Naive thymus-derived CD4-positive, alpha-beta T cell (primary cell): ENCODE measurements at regions not wholly inside any gene's neighbourhood (a gene's known extent, or its start where the extent isn't known, plus 50 kb on each side); places are given as distances from the start of the nearest gene placed in this dataset.
"Not testable (repeated sequence)": the region's sequence is repeated elsewhere in the genome, so short reads cannot be mapped to it uniquely, and the experiment has no call there.

ENCODE experiments used
- ATAC-seq: fragments of 150-1000 bp; cut with Tn5 transposase; 2 replicates; pipeline ENCODE4 v1.10.0; 2021; ENCODE audit warnings: mild to moderate bottlenecking, moderate library complexity
- CTCF ChIA-PET: fragments of 350-600 bp; sonication (Branson Sonifier 250); formaldehyde crosslinking; loops from one replicate; lab custom pipeline; 2021; ENCODE audit warnings: antibody characterized with exemption; lab: Charles Lee
- POLR2A ChIA-PET: fragments of 350-600 bp; sonication (Branson Sonifier 250); formaldehyde crosslinking; loops from one replicate; lab custom pipeline; 2021; ENCODE audit warnings: antibody characterized with exemption, inconsistent platforms; lab: Charles Lee
- DNase-seq, 9 donors: peaks; one replicate each; pipeline versions ENCODE4 v3.0.0 to v3.0.0-alpha.2; 2020 to 2022; ENCODE audit warnings: mixed read lengths in 1 of 9
- H3K27ac ChIP-seq: one replicate; pipeline ENCODE4 v1.7.0; 2013; ENCODE audit warnings: mild to moderate bottlenecking, low read depth, low read length, moderate library complexity
- H3K27me3 ChIP-seq, 2 donors: one replicate each; pipeline ENCODE4 v1.7.0; 2013; ENCODE audit warnings: low read length in 2 of 2, mild to moderate bottlenecking in 2 of 2, moderate library complexity in 2 of 2; ENCODE audit not compliant: control insufficient read depth in 2 of 2, insufficient read depth in 2 of 2
- H3K36me3 ChIP-seq, 3 experiments: 1 replicate in 2 of 3; 2 replicates in 1 of 3; pipeline ENCODE4 v1.7.0; 2013; ENCODE audit warnings: low read length in 3 of 3, mild to moderate bottlenecking in 3 of 3, moderate library complexity in 1 of 3; ENCODE audit not compliant: insufficient read depth in 3 of 3, control insufficient read depth in 2 of 3
- H3K4me1 ChIP-seq, 2 donors: one replicate each; pipeline ENCODE4 v1.7.0; 2013; ENCODE audit warnings: low read length in 2 of 2, mild to moderate bottlenecking in 2 of 2, moderate library complexity in 1 of 2; ENCODE audit not compliant: control insufficient read depth in 2 of 2, insufficient read depth in 2 of 2
- H3K4me3 ChIP-seq: 2 replicates; pipeline ENCODE4 v1.7.0; 2013; ENCODE audit warnings: mild to moderate bottlenecking, low read length
- H3K9me3 ChIP-seq, 3 experiments: 1 replicate in 2 of 3; 2 replicates in 1 of 3; pipeline ENCODE4 v1.7.0; 2013; ENCODE audit warnings: low read length in 3 of 3; ENCODE audit not compliant: control insufficient read depth in 2 of 3
- H3K27ac Mint-ChIP-seq, 9 donors: one replicate each; pipeline ENCODE4 v1.8.0; 2020 to 2022; ENCODE audit warnings: mixed read lengths in 9 of 9, mild to moderate bottlenecking in 8 of 9, moderate library complexity in 5 of 9, inconsistent platforms in 2 of 9
- H3K27me3 Mint-ChIP-seq, 5 donors: one replicate each; pipeline ENCODE4 v1.8.0; 2021 to 2022; ENCODE audit warnings: mixed read lengths in 5 of 5, mild to moderate bottlenecking in 1 of 5
- H3K36me3 Mint-ChIP-seq, 5 donors: one replicate each; pipeline ENCODE4 v1.8.0; 2020 to 2022; ENCODE audit warnings: mixed read lengths in 5 of 5, mild to moderate bottlenecking in 3 of 5, inconsistent platforms in 1 of 5
- H3K4me1 Mint-ChIP-seq, 7 donors: one replicate each; pipeline ENCODE4 v1.8.0; 2020 to 2022; ENCODE audit warnings: mixed read lengths in 7 of 7, mild to moderate bottlenecking in 3 of 7, inconsistent platforms in 1 of 7
- H3K4me3 Mint-ChIP-seq, 10 donors: one replicate each; pipeline ENCODE4 v1.8.0; 2020 to 2022; ENCODE audit warnings: mild to moderate bottlenecking in 10 of 10, mixed read lengths in 10 of 10, moderate library complexity in 6 of 10, inconsistent platforms in 2 of 10
- H3K9me3 Mint-ChIP-seq, 11 donors: one replicate each; pipeline ENCODE4 v1.8.0; 2020 to 2022; ENCODE audit warnings: mixed read lengths in 11 of 11, mild to moderate bottlenecking in 4 of 11, inconsistent platforms in 1 of 11, moderate library complexity in 1 of 11
- intact Hi-C, 2 donors: fragments of 100-400 bp; cut with micrococcal nuclease; formaldehyde crosslinking; loops; one replicate each; pipeline ENCODE4 v1.15.1; 2023

- peak overlapping the region in 1 of 9 donors; percentile 6 for H3K27ac Mint-ChIP-seq
Measured at GRCh38 chr2:37571587-37572136, 99.8 kb downstream of the CDC42EP3 start.

GRCh38 chr2:37573451-37574388, 97.7 kb downstream of the CDC42EP3 start:
- ATAC-seq (no peak), DNase-seq (no peak)
- CTCF ChIA-PET: no interaction called here
- H3K27ac ChIP-seq: no peak overlapping the region
- peaks cover 0 to 11% (median 5%) of the 10 kb centered on the region in 5 donors for H3K36me3 Mint-ChIP-seq
- peaks cover 0 to 5% of the 10 kb centered on the region in 2 donors for H3K4me1 ChIP-seq
- H3K9me3 ChIP-seq: no peaks in the 10 kb centered on the region
- no peak overlapping the region for H3K27ac Mint-ChIP-seq
- POLR2A ChIA-PET: interaction anchor here (0.6 kb wide), 1 partner anchor 279 kb away, joined by 3 read pairs; no protein-coding TSS in a partner anchor
- intact Hi-C loops: no loop called here
- no peak overlapping the region for H3K4me3 ChIP-seq
- no peaks in the 10 kb centered on the region for H3K27me3 ChIP-seq
- peaks cover 2 to 16% (median 3%) of the 10 kb centered on the region in 7 donors for H3K4me1 Mint-ChIP-seq
- H3K27me3 Mint-ChIP-seq: peaks cover 0 to 7% (median 0%) of the 10 kb centered on the region in 5 donors
- peaks cover 0 to 14% (median 1%) of the 10 kb centered on the region in 11 donors for H3K9me3 Mint-ChIP-seq
- H3K36me3 ChIP-seq: no peaks in the 10 kb centered on the region
- H3K4me3 Mint-ChIP-seq: no peak overlapping the region

More at GRCh38 chr2:37571587-37572136, 99.8 kb downstream of the CDC42EP3 start:
- ChIA-PET POLR2A (no interaction called here), CTCF (no interaction called here)
- Mint-ChIP-seq H3K9me3 (peaks cover 0 to 7% (median 0%) of the 10 kb centered on the region in 11 donors), H3K4me1 (peaks cover 6 to 23% (median 10%) of the 10 kb centered on the region in 7 donors), H3K27me3 (peaks cover 0 to 7% (median 0%) of the 10 kb centered on the region in 5 donors), H3K4me3 (no peak overlapping the region), H3K36me3 (peaks cover 0 to 6% (median 2%) of the 10 kb centered on the region in 5 donors)
- H3K27me3 ChIP-seq: no peaks in the 10 kb centered on the region
- H3K4me3 ChIP-seq: no peak overlapping the region
- H3K27ac ChIP-seq: no peak overlapping the region
- DNase-seq (no peak), ATAC-seq (no peak)
- peaks cover 0 to 11% of the 10 kb centered on the region in 2 donors for H3K4me1 ChIP-seq
- no peaks in the 10 kb centered on the region for H3K36me3 ChIP-seq
- intact Hi-C loops: loop anchor here in 1 of 2 donors (2.0 kb wide), 1 partner anchor 61 kb away; no protein-coding TSS in a partner anchor
- no peaks in the 10 kb centered on the region for H3K9me3 ChIP-seq

- CTCF ChIA-PET: interaction anchor here (0.7 kb wide), 1 partner anchor 24 kb away, joined by 3 read pairs; no protein-coding TSS in a partner anchor
- no peak overlapping the region for H3K27ac Mint-ChIP-seq
- peaks cover 0 to 16% (median 5%) of the 10 kb centered on the region in 5 donors for H3K36me3 Mint-ChIP-seq
- Histone ChIP-seq H3K9me3 (no peaks in the 10 kb centered on the region), H3K36me3 (no peaks in the 10 kb centered on the region), H3K27me3 (no peaks in the 10 kb centered on the region), H3K27ac (no peak overlapping the region), H3K4me1 (no peaks in the 10 kb centered on the region), H3K4me3 (no peak overlapping the region)
- H3K4me1 Mint-ChIP-seq: peaks cover 0 to 7% (median 0%) of the 10 kb centered on the region in 7 donors
- H3K27me3 Mint-ChIP-seq: peaks cover 0 to 1% (median 0%) of the 10 kb centered on the region in 5 donors
- no peak overlapping the region for H3K4me3 Mint-ChIP-seq
- intact Hi-C loops: no loop called here
- H3K9me3 Mint-ChIP-seq: peaks cover 0 to 19% (median 4%) of the 10 kb centered on the region in 11 donors
- POLR2A ChIA-PET: interaction anchor here (0.6 kb wide), 1 partner anchor 14 kb away, joined by 3 read pairs; no protein-coding TSS in a partner anchor
- DNase-seq (no peak), ATAC-seq (no peak)
Measured at GRCh38 chr2:37575780-37576179, 95.7 kb downstream of the CDC42EP3 start.

- H3K4me1 ChIP-seq, H3K4me3 ChIP-seq, ATAC-seq, CTCF ChIA-PET, H3K27ac Mint-ChIP-seq, H3K27me3 Mint-ChIP-seq, H3K9me3 ChIP-seq, H3K27me3 ChIP-seq, H3K4me1 Mint-ChIP-seq, intact Hi-C loops, H3K36me3 ChIP-seq, H3K27ac ChIP-seq, H3K4me3 Mint-ChIP-seq, DNase-seq: not testable (repeated sequence)
- H3K36me3 Mint-ChIP-seq: peaks cover 0 to 16% (median 5%) of the 10 kb centered on the region in 5 donors
- H3K9me3 Mint-ChIP-seq: peaks cover 0 to 19% (median 4%) of the 10 kb centered on the region in 11 donors
- POLR2A ChIA-PET: interaction anchor here (0.6 kb wide), 1 partner anchor 15 kb away, joined by 3 read pairs; no protein-coding TSS in a partner anchor
Measured at GRCh38 chr2:37576194-37576593, 95.2 kb downstream of the CDC42EP3 start.

GRCh38 chr2:37576831-37577230, 94.6 kb downstream of the CDC42EP3 start:
- DNase-seq (no peak), ATAC-seq (no peak)
- ChIA-PET CTCF (no interaction called here), POLR2A (no interaction called here)
- Histone ChIP-seq H3K4me1 (no peaks in the 10 kb centered on the region), H3K4me3 (no peak overlapping the region), H3K9me3 (no peaks in the 10 kb centered on the region), H3K27ac (no peak overlapping the region), H3K27me3 (no peaks in the 10 kb centered on the region), H3K36me3 (no peaks in the 10 kb centered on the region)
- Mint-ChIP-seq H3K9me3 (peaks cover 0 to 19% (median 4%) of the 10 kb centered on the region in 11 donors), H3K36me3 (peaks cover 0 to 16% (median 5%) of the 10 kb centered on the region in 5 donors), H3K27ac (no peak overlapping the region), H3K4me1 (peaks cover 0 to 8% (median 0%) of the 10 kb centered on the region in 7 donors), H3K27me3 (no peaks in the 10 kb centered on the region), H3K4me3 (no peak overlapping the region)
- intact Hi-C loops: no loop called here

- H3K36me3 Mint-ChIP-seq: peaks cover 0 to 17% (median 5%) of the 10 kb centered on the region in 5 donors
- peaks cover 16 to 20% of the 10 kb centered on the region in 2 donors for H3K4me1 ChIP-seq
- DNase-seq (no peak), ATAC-seq (no peak)
- no peak overlapping the region for H3K27ac Mint-ChIP-seq
- no peak overlapping the region for H3K4me3 ChIP-seq
- H3K27me3 Mint-ChIP-seq: no peaks in the 10 kb centered on the region
- no peaks in the 10 kb centered on the region for H3K36me3 ChIP-seq
- H3K4me3 Mint-ChIP-seq: no peak overlapping the region
- H3K4me1 Mint-ChIP-seq: peaks cover 18 to 27% (median 22%) of the 10 kb centered on the region in 7 donors
- no peak overlapping the region for H3K27ac ChIP-seq
- H3K9me3 Mint-ChIP-seq: peaks cover 0 to 19% (median 4%) of the 10 kb centered on the region in 11 donors
- intact Hi-C loops: no loop called here
- no peaks in the 10 kb centered on the region for H3K27me3 ChIP-seq
- H3K9me3 ChIP-seq: no peaks in the 10 kb centered on the region
- POLR2A ChIA-PET: no interaction called here
- CTCF ChIA-PET: interaction anchor here (0.9 kb wide), 1 partner anchor 253 kb away, joined by 3 read pairs; no protein-coding TSS in a partner anchor
Measured at GRCh38 chr2:37579192-37579713, 92.2 kb downstream of the CDC42EP3 start.
